ENCODE measurements at regions not wholly inside any gene's neighbourhood (a gene's known extent, or its start where the extent isn't known, plus 50 kb on each side); places are given as distances from the start of the nearest gene placed in this dataset.

- 36% methylated on average over 1 of the region's 1 CpG for WGBS
- Histone ChIP-seq H3K4me3 (ENCODE audit: low read depth in 1 of 3, low read length in 3 of 3) (no peak overlapping the region), H3K27ac (ENCODE audit: low read depth in 1 of 2, low read length in 2 of 2) (no peak overlapping the region), H3K9ac (ENCODE audit: low read depth in 1 of 2, low read length in 2 of 2) (no peak overlapping the region), H3K9me3 (ENCODE audit: control insufficient read depth in 4 of 4, low read length in 3 of 4) (no peaks in the 10 kb centered on the region), H3K36me3 (ENCODE audit: control insufficient read depth in 4 of 4, insufficient read depth in 3 of 4, low read depth in 1 of 4, low read length in 3 of 4) (no peaks in the 10 kb centered on the region), H3K27me3 (ENCODE audit: control insufficient read depth in 4 of 4, insufficient read depth in 4 of 4, low read length in 3 of 4) (no peaks in the 10 kb centered on the region), H3K4me1 (ENCODE audit: control insufficient read depth in 4 of 4, insufficient read depth in 4 of 4, low read length in 3 of 4) (no peaks in the 10 kb centered on the region)
- TF ChIP-seq RXRA (IDR thresholded peaks at IDR 0.05) (no peak), TAF1 (conservative IDR thresholded peaks at IDR 0.05) (no peak), FOXA2 (IDR thresholded peaks at IDR 0.05) (no peak)
- no peak for DNase-seq (ENCODE audit: low spot score)
Measured at GRCh38 chr4:45119376-45119775, 393.0 kb upstream of the GNPDA2 start.

DNA sequence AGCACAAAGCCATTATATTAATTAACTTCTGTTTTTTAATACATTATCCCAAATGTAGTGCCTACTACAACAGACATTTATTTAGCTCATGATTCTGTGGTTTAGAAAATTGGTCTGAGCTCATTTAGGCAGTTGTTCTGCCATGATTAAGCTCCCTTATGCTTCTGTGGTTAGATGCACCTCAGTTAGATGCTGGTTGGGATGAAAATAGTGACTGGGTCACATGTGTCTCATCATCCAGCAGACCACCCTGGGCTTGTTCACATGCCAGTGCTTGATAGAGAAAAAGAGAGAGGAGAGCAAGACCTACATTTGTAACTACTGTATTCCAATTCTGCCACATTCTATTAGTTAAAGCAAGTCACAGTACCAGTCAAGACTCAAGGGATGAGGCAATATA lies 376.4 kb upstream of the GNPDA2 start:
- TF ChIP-seq CTCF (IDR thresholded peaks at IDR 0.05; ENCODE audit: low read depth, low read length, missing input control) (no peak), FOXA2 (IDR thresholded peaks at IDR 0.05) (no peak), MAX (IDR thresholded peaks at IDR 0.05) (no peak), TAF1 (conservative IDR thresholded peaks at IDR 0.05) (no peak), RAD21 (IDR thresholded peaks at IDR 0.05) (no peak), HNF4A (conservative IDR thresholded peaks at IDR 0.05) (no peak), REST (IDR thresholded peaks at IDR 0.05) (no peak), RXRA (IDR thresholded peaks at IDR 0.05) (no peak), YY1 (IDR thresholded peaks at IDR 0.05) (no peak), GABPA (IDR thresholded peaks at IDR 0.05 in 1 of 2, conservative IDR thresholded peaks at IDR 0.05 in 1 of 2) (no peak), JUND (IDR thresholded peaks at IDR 0.05) (no peak), SP1 (IDR thresholded peaks at IDR 0.05) (no peak), EGR1 (IDR thresholded peaks at IDR 0.05; ENCODE audit: low read depth in 2 of 2) (no peak), HNF4G (IDR thresholded peaks at IDR 0.05) (no peak), FOXA1 (IDR thresholded peaks at IDR 0.05) (no peak)
- TF ChIP-seq, protein P1, sequence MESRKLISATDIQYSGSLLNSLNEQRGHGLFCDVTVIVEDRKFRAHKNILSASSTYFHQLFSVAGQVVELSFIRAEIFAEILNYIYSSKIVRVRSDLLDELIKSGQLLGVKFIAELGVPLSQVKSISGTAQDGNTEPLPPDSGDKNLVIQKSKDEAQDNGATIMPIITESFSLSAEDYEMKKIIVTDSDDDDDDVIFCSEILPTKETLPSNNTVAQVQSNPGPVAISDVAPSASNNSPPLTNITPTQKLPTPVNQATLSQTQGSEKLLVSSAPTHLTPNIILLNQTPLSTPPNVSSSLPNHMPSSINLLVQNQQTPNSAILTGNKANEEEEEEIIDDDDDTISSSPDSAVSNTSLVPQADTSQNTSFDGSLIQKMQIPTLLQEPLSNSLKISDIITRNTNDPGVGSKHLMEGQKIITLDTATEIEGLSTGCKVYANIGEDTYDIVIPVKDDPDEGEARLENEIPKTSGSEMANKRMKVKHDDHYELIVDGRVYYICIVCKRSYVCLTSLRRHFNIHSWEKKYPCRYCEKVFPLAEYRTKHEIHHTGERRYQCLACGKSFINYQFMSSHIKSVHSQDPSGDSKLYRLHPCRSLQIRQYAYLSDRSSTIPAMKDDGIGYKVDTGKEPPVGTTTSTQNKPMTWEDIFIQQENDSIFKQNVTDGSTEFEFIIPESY (IDR thresholded peaks at IDR 0.05): no peak
- TF ChIP-seq, protein P2, sequence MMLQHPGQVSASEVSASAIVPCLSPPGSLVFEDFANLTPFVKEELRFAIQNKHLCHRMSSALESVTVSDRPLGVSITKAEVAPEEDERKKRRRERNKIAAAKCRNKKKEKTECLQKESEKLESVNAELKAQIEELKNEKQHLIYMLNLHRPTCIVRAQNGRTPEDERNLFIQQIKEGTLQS (IDR thresholded peaks at IDR 0.05): no peak
- Histone ChIP-seq H3K27me3 (ENCODE audit: control insufficient read depth in 4 of 4, insufficient read depth in 4 of 4, low read length in 3 of 4) (no peaks in the 10 kb centered on the region), H3K4me3 (ENCODE audit: low read depth in 1 of 3, low read length in 3 of 3) (no peak overlapping the region), H3K9ac (ENCODE audit: low read depth in 1 of 2, low read length in 2 of 2) (no peak overlapping the region), H3K9me3 (ENCODE audit: control insufficient read depth in 4 of 4, low read length in 3 of 4) (no peaks in the 10 kb centered on the region), H3K27ac (ENCODE audit: low read depth in 1 of 2, low read length in 2 of 2) (no peak overlapping the region), H3K4me1 (ENCODE audit: control insufficient read depth in 4 of 4, insufficient read depth in 4 of 4, low read length in 3 of 4) (no peaks in the 10 kb centered on the region), H3K36me3 (ENCODE audit: control insufficient read depth in 4 of 4, insufficient read depth in 3 of 4, low read depth in 1 of 4, low read length in 3 of 4) (no peaks in the 10 kb centered on the region)
- no peak for DNase-seq (ENCODE audit: low spot score)

Data from liver (tissue), 8 donors.